Bronchial epithelial cell (primary cell): ENCODE measurements at regions not wholly inside any gene's neighbourhood (a gene's known extent, or its start where the extent isn't known, plus 50 kb on each side); places are given as distances from the start of the nearest gene placed in this dataset.

ENCODE experiments used
- DNase-seq: peaks from one replicate; pipeline ENCODE4 v3.0.0-alpha.2; 2010; ENCODE audit warnings: low read depth
- FAIRE-seq: peaks from 2 replicates; lab custom pipeline; 2011; peaks lifted over from hg19 to GRCh38; lab: Jason Lieb, UNC
- H3K27me3 ChIP-seq: 2 replicates; pipeline ENCODE4 v1.5.1; 2011; ENCODE audit warnings: low read length; ENCODE audit not compliant: control insufficient read depth, insufficient read depth
- H3K36me3 ChIP-seq: 2 replicates; pipeline ENCODE4 v1.5.1; 2011; ENCODE audit warnings: low read length; ENCODE audit not compliant: control insufficient read depth, insufficient read depth
- H3K4me3 ChIP-seq: 2 replicates; pipeline ENCODE4 v1.5.1; 2011; ENCODE audit warnings: mild to moderate bottlenecking, low read depth, low read length, control low read depth
- CTCF ChIP-seq: IDR thresholded peaks from 2 replicates; pipeline ENCODE4 v1.5.1; 2011; ENCODE audit warnings: mild to moderate bottlenecking, moderate library complexity, low read length, control low read depth, inconsistent platforms; ENCODE audit not compliant: insufficient read depth, severe bottlenecking

DNA sequence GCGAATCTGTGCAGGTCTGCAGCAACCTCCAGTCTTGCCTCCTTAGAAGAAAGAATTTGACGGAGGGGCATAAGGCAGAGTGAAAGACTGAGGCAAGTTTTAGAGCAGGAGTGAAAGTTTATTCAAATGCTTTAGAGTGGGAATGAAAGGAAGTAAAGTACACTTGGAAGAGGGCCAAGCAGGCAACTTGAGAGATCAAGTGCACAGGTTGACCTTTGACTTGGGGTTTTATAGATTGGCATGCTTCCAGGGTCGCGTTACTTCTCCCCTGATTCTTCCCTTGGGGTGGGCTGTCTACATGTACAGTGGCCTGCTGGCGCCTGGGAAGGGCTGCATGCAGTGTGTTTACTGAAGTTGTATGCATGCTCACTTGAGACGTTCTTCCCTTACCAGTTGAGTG lies 127.2 kb upstream of the FER start:
- DNase-seq (no peak), FAIRE-seq (no peak)
- Histone ChIP-seq H3K27me3 (no peaks in the 10 kb centered on the region), H3K36me3 (no peaks in the 10 kb centered on the region), H3K4me3 (no peak overlapping the region)
- no peak for TF ChIP-seq CTCF

GRCh38 chr5:108619815-108620214 lies 127.9 kb upstream of the FER start:
- FAIRE-seq: no peak

DNA sequence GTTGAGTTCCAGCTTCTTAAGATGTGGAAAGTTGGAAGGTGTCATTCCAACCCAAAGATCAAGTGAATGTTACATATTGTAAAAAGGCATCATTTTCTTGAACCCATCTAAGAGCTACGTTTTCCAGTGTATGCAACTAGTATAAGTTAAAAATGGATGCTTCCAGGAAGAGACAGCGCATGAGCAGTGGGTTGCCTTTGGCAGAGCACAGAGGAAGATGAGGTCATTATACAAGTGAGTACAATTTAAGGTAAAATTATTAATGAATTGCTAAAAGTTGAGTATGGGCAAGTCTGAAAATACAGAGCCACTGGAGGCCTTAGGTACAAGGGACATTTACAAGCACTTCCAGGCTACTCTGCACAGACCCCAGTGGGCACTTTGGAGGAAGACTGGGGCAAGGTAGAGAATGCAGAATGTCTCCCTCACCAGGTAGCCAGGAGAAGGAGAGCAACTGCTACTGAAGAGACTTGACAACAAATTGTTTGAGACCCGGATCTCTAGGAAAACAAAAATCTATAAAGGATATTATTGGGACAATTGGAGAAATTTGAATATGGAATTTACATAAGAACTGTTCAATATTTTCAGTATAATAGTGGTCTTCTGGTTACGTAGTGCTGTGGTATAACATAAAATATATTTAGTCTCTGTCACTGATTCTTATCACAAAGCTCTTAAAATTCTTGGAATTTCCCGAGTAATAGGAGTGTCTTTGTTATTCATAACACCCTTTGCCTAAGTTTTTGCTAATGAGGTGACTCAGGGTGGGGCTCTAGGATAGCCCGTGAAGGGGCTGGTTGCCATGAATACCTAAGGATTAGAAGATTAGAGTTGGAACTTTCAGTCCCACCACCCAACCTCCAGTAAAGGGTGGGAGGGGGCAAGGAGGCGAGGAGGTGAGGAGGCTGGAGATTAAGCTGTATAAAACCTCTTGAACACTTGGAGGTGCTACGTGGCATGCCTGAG lies 129.9 kb upstream of the FER start:
- TF ChIP-seq CTCF: no peak
- Histone ChIP-seq H3K36me3 (no peaks in the 10 kb centered on the region), H3K4me3 (no peak overlapping the region), H3K27me3 (no peaks in the 10 kb centered on the region)
- no peak for FAIRE-seq
- no peak for DNase-seq

More at GRCh38 chr5:108619815-108620214, 127.9 kb upstream of the FER start:
- no peak overlapping the region for H3K4me3 ChIP-seq
- TF ChIP-seq CTCF: no peak
- H3K27me3 ChIP-seq: no peaks in the 10 kb centered on the region
- DNase-seq: no peak
- no peaks in the 10 kb centered on the region for H3K36me3 ChIP-seq

DNA sequence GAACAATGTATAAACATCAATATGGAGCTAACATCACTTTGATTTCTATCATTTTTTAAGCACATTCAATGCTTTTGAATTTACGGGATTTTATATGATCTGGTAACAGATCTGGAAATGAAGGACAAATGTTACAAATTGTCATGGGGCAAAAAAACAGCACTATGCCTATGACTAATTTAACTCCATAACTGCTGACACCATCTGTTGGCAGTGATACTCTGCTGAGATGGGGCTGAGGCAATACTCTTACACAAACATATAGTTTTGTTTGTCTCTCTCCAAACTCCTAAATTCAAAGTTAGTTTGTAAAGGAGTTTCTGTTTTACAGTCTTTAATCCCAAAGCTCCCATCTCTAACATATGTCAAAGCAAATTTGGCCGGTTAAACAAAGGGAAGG lies 132.5 kb upstream of the FER start:
- H3K36me3 ChIP-seq: no peaks in the 10 kb centered on the region
- FAIRE-seq: no peak
- H3K27me3 ChIP-seq: no peaks in the 10 kb centered on the region
- peak; percentile 40 for DNase-seq
- TF ChIP-seq CTCF: no peak
- no peak overlapping the region for H3K4me3 ChIP-seq

- no peak for FAIRE-seq
- no peak for TF ChIP-seq CTCF
- DNase-seq: no peak
- Histone ChIP-seq H3K27me3 (no peaks in the 10 kb centered on the region), H3K36me3 (no peaks in the 10 kb centered on the region), H3K4me3 (no peak overlapping the region)
Observed at GRCh38 chr5:108607421-108607820, 140.3 kb upstream of the FER start.
